ENCODE measurements at regions not wholly inside any gene's neighbourhood (a gene's known extent, or its start where the extent isn't known, plus 50 kb on each side); places are given as distances from the start of the nearest gene placed in this dataset.
A peak's percentile ranks its signal among the peaks of the same experiment; 100 is the strongest.

GRCh38 chr3:14262212-14262611, 83.6 kb downstream of the LSM3 start:
- H3K23ac ChIP-seq (ENCODE audit: insufficient read length), result no peak overlapping the region
- no peak overlapping the region for H3K9ac ChIP-seq (replicated peaks in 1 of 4; ENCODE audit: extremely low read depth in 1 of 4, low read depth in 3 of 4, low read length in 3 of 4)
- H4K8ac ChIP-seq (ENCODE audit: extremely low read depth, insufficient read depth, low read length), result no peak overlapping the region
- no peak overlapping the region for H3K4me3 ChIP-seq (ENCODE audit: extremely low read depth in 1 of 4, insufficient read depth in 2 of 4, low read depth in 3 of 4, low read length in 4 of 4)
- no peaks in the 10 kb centered on the region; a peak in 1 of 4 replicates for H3K9me3 ChIP-seq (ENCODE audit: insufficient read depth in 2 of 2, low read depth in 1 of 2, low read length in 1 of 2)
- POLR2A ChIA-PET (ENCODE audit: partially characterized antibody), result interaction anchor here (0.7 to 2.2 kb wide), 2 partner anchors 120 to 140 kb away, joined by 3 to 5 read pairs; partner anchors contain the start of gene SLC6A6
- no peak for FAIRE-seq
- H3K27me3 ChIP-seq (replicated peaks in 1 of 4; ENCODE audit: control insufficient read depth in 3 of 4, extremely low read depth in 1 of 4, insufficient read depth in 3 of 4, low read length in 3 of 4), result 0 out of 7 replicates have a peak, but pooled peaks cover 0 to 3% (median 0%) of the 10 kb centered on the region in 4 experiments
- no peak overlapping the region for H2BK120ac ChIP-seq (replicated peaks; ENCODE audit: low read depth, low read length)
- H3K4me1 ChIP-seq (replicated peaks in 1 of 4; ENCODE audit: control insufficient read depth in 3 of 4, insufficient read depth in 4 of 4, low read length in 3 of 4), result no peaks in the 10 kb centered on the region
- H2AFZ ChIP-seq (ENCODE audit: low read length), result no peak overlapping the region
- H3K23me2 ChIP-seq (ENCODE audit: low read depth, low read length), result no peaks in the 10 kb centered on the region
- no peak overlapping the region for H2BK5ac ChIP-seq (ENCODE audit: low read depth, low read length)
- 85% methylated on average over 1 of the region's 1 CpG; no CpG with 5 or more reads in 1 of the 2 experiments for WGBS, 2 experiments (ENCODE audit: extremely low coverage in 1 of 2, insufficient coverage in 1 of 2, insufficient read length in 1 of 2, insufficient replicate concordance in 2 of 2, low coverage in 1 of 2, low lambda C conversion rate in 2 of 2, missing lambda C conversion rate in 1 of 2)
- no peaks in the 10 kb centered on the region for H3K36me3 ChIP-seq (ENCODE audit: control insufficient read depth in 2 of 4, insufficient read depth in 4 of 4, low read length in 3 of 4)
- no peak overlapping the region for H4K5ac ChIP-seq (ENCODE audit: insufficient read length, low read depth, low read length)
- no peak overlapping the region for H3K4ac ChIP-seq (replicated peaks; ENCODE audit: insufficient read length, low read depth, low read length)
- 0 out of 2 replicates have a peak overlapping the region, but pooled peaks have one; percentile 22 for H2BK15ac ChIP-seq (ENCODE audit: low read length)
- no peak overlapping the region for H2BK12ac ChIP-seq (ENCODE audit: low read depth, low read length)
- no peak overlapping the region for H3K18ac ChIP-seq (ENCODE audit: extremely low read depth, low read length)
- CTCF ChIA-PET (ENCODE audit: partially characterized antibody), result interaction anchor here (0.7 to 5.0 kb wide), 34 partner anchors 8 to 1032 kb away, joined by 3 to 49 read pairs (median 6); partner anchors contain the start of gene CCDC174
- H2AK5ac ChIP-seq (ENCODE audit: low read depth, low read length), result no peak overlapping the region; the same call in 1 of the 2 replicates
- H3K56ac ChIP-seq (replicated peaks; ENCODE audit: insufficient read length, low read depth, low read length), result no peak overlapping the region
- no peaks in the 10 kb centered on the region for H3K79me1 ChIP-seq (ENCODE audit: low read depth, low read length)
- DNase-seq (ENCODE audit: low read depth in 1 of 2, low spot score in 2 of 2), result no peak
- no peak overlapping the region for H2BK20ac ChIP-seq (ENCODE audit: low read length)
- H4K91ac ChIP-seq (replicated peaks; ENCODE audit: insufficient read length, low read length), result peak overlapping the region; percentile 27
- no peak overlapping the region for H3K27ac ChIP-seq (ENCODE audit: low read depth, low read length)
- H3K79me2 ChIP-seq (ENCODE audit: control insufficient read depth in 1 of 2, insufficient read depth in 2 of 2, low read length in 2 of 2), result no peaks in the 10 kb centered on the region
- no peaks in the 10 kb centered on the region for H4K20me1 ChIP-seq (replicated peaks in 1 of 2; ENCODE audit: control insufficient read depth in 1 of 2, insufficient read depth in 2 of 2, low read length in 2 of 2)
- H3K14ac ChIP-seq (ENCODE audit: insufficient read length), result no peak overlapping the region
- H3K4me2 ChIP-seq (ENCODE audit: insufficient read depth in 1 of 2, low read depth in 2 of 2, low read length in 2 of 2), result no peak overlapping the region
- TF ChIP-seq CBX8 (IDR thresholded peaks at IDR 0.05; ENCODE audit: borderline replicate concordance, low read depth, low read length), result no peak
- TF ChIP-seq YY1 (IDR thresholded peaks at IDR 0.05; ENCODE audit: low read depth, low read length), result no peak
- TF ChIP-seq SIN3A (conservative IDR thresholded peaks at IDR 0.05 in 1 of 2, IDR thresholded peaks at IDR 0.05 in 1 of 2; ENCODE audit: low read depth in 1 of 2, low read length in 2 of 2), result no peak
- TF ChIP-seq KDM5A (IDR thresholded peaks at IDR 0.05; ENCODE audit: low read length), result no peak
- TF ChIP-seq MAFK (IDR thresholded peaks at IDR 0.05; ENCODE audit: low read depth, low read length), result no peak
- TF ChIP-seq HDAC2 (IDR thresholded peaks at IDR 0.05; ENCODE audit: borderline replicate concordance in 1 of 2, low read depth in 2 of 2, low read length in 2 of 2), result no peak
- TF ChIP-seq POU5F1 (IDR thresholded peaks at IDR 0.05; ENCODE audit: low read depth, low read length), result no peak
- TF ChIP-seq RBBP5 (IDR thresholded peaks at IDR 0.05; ENCODE audit: borderline replicate concordance, low read depth, low read length), result no peak
- no peak for TF ChIP-seq EP300 (IDR thresholded peaks at IDR 0.05; ENCODE audit: borderline replicate concordance in 1 of 2, low read depth in 2 of 2, low read length in 2 of 2)
- TF ChIP-seq CHD2 (IDR thresholded peaks at IDR 0.05; ENCODE audit: low read length), result no peak
- TF ChIP-seq CREB1 (IDR thresholded peaks at IDR 0.05), result no peak
- no peak for TF ChIP-seq BACH1 (IDR thresholded peaks at IDR 0.05; ENCODE audit: low read length)
- TF ChIP-seq EGR1 (IDR thresholded peaks at IDR 0.05; ENCODE audit: borderline replicate concordance, low read depth, low read length), result no peak
- TF ChIP-seq SIRT6 (IDR thresholded peaks at IDR 0.05; ENCODE audit: low read length), result no peak
- no peak for TF ChIP-seq POLR2A (IDR thresholded peaks at IDR 0.05; ENCODE audit: control extremely low read depth in 1 of 2, low read depth in 2 of 2, low read length in 2 of 2)
- TF ChIP-seq JUN (IDR thresholded peaks at IDR 0.05; ENCODE audit: low read depth, low read length), result no peak

Measured in H1 (cell line).